ENCODE measurements at regions not wholly inside any gene's neighbourhood (a gene's known extent, or its start where the extent isn't known, plus 50 kb on each side); places are given as distances from the start of the nearest gene placed in this dataset.
"Not testable (repeated sequence)": the region's sequence is repeated elsewhere in the genome, so short reads cannot be mapped to it uniquely, and the experiment has no call there.

DNA sequence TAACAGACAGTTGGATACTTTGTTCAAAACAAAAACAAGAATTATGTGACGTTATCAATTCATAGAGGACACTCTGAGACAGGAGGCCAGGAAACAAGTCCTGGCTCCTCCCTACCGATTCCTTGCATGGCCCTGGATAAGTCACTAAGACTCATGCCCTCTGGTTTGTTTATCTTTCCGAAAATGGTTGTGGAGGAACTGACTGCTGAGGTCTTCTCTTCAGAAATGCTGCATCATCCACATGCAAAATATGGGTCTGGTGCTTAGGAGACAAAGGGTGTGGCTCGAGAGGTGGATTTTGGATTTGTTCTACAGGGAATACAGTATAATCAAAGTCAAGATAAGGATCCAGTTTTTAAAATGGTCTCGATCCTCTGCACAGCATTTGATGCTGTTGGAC lies 130.9 kb downstream of the RELL1 start:
- WGBS: 95% methylated on average over 5 of the region's 5 CpGs

DNA sequence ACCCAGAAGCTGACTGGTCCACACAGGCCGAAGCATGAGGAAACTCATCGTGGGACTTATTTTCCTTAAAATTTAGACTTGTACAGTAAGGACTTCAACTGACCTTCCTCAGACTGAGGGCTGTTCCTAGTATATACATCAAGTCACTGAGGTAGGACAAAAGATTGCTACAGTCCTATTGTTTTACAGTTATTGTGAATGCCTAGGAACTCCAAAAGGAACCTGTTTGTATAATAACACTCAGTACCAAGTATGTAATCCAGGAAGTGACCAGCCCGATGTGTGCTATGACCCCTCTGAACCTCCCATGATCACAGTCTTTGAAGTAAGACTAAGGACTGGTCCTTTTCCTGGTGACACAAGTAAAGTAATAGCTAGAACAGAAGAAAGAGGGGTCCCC lies 136.3 kb downstream of the RELL1 start:
- WGBS: 94% methylated on average over 3 of the region's 3 CpGs
- H3K36me3 ChIP-seq (ENCODE audit: insufficient read depth, low read length); H3K27me3 ChIP-seq (ENCODE audit: insufficient read depth, low read length); H3K4me3 ChIP-seq (ENCODE audit: low read length); H3K4me1 ChIP-seq (ENCODE audit: insufficient read depth, low read length); H3K9ac ChIP-seq (ENCODE audit: low read depth, low read length); H3K9me3 ChIP-seq (ENCODE audit: insufficient read depth, low read depth, low read length); H3K27ac ChIP-seq (ENCODE audit: low read depth, low read length): not testable (repeated sequence)

More for the DNA sequence above, 130.9 kb downstream of the RELL1 start:
- Histone ChIP-seq H3K27ac (ENCODE audit: low read depth, low read length) (no peak overlapping the region), H3K4me1 (ENCODE audit: insufficient read depth, low read length) (no peaks in the 10 kb centered on the region), H3K27me3 (ENCODE audit: insufficient read depth, low read length) (no peaks in the 10 kb centered on the region), H3K36me3 (ENCODE audit: insufficient read depth, low read length) (no peaks in the 10 kb centered on the region), H3K9me3 (ENCODE audit: insufficient read depth, low read depth, low read length) (no peaks in the 10 kb centered on the region), H3K4me3 (ENCODE audit: low read length) (no peak overlapping the region), H3K9ac (ENCODE audit: low read depth, low read length) (no peak overlapping the region)

- H3K4me3 ChIP-seq (ENCODE audit: low read length): no peak overlapping the region
- H3K27me3 ChIP-seq (ENCODE audit: insufficient read depth, low read length): no peaks in the 10 kb centered on the region
- H3K27ac ChIP-seq (ENCODE audit: low read depth, low read length): no peak overlapping the region
- 96% methylated on average over 6 of the region's 6 CpGs for WGBS
- H3K9ac ChIP-seq (ENCODE audit: low read depth, low read length): no peak overlapping the region
- no peaks in the 10 kb centered on the region for H3K36me3 ChIP-seq (ENCODE audit: insufficient read depth, low read length)
- peaks cover 4% of the 10 kb centered on the region for H3K9me3 ChIP-seq (ENCODE audit: insufficient read depth, low read depth, low read length)
- H3K4me1 ChIP-seq (ENCODE audit: insufficient read depth, low read length): no peaks in the 10 kb centered on the region
Observed at GRCh38 chr4:37549041-37549440, 137.1 kb downstream of the RELL1 start.

- Histone ChIP-seq H3K9ac (ENCODE audit: low read depth, low read length) (no peak overlapping the region), H3K4me3 (ENCODE audit: low read length) (no peak overlapping the region), H3K27me3 (ENCODE audit: insufficient read depth, low read length) (no peaks in the 10 kb centered on the region), H3K9me3 (ENCODE audit: insufficient read depth, low read depth, low read length) (peaks cover 4% of the 10 kb centered on the region), H3K36me3 (ENCODE audit: insufficient read depth, low read length) (no peaks in the 10 kb centered on the region), H3K27ac (ENCODE audit: low read depth, low read length) (no peak overlapping the region), H3K4me1 (ENCODE audit: insufficient read depth, low read length) (peaks cover 3% of the 10 kb centered on the region; the same call in 1 of the 2 replicates)
- 92% methylated on average over 12 of the region's 12 CpGs for WGBS
Observed at GRCh38 chr4:37546586-37546985, 139.6 kb downstream of the RELL1 start.

GRCh38 chr4:37542706-37543105 lies 143.5 kb downstream of the RELL1 start:
- H3K4me3 ChIP-seq (ENCODE audit: low read length): no peak overlapping the region
- peaks cover 29% of the 10 kb centered on the region for H3K4me1 ChIP-seq (ENCODE audit: insufficient read depth, low read length)
- H3K36me3 ChIP-seq (ENCODE audit: insufficient read depth, low read length): no peaks in the 10 kb centered on the region
- H3K27ac ChIP-seq (ENCODE audit: low read depth, low read length): no peak overlapping the region
- peaks cover 4% of the 10 kb centered on the region for H3K9me3 ChIP-seq (ENCODE audit: insufficient read depth, low read depth, low read length)
- H3K9ac ChIP-seq (ENCODE audit: low read depth, low read length): no peak overlapping the region
- WGBS: 100% methylated on average over 1 of the region's 2 CpGs
- H3K27me3 ChIP-seq (ENCODE audit: insufficient read depth, low read length): no peaks in the 10 kb centered on the region

DNA sequence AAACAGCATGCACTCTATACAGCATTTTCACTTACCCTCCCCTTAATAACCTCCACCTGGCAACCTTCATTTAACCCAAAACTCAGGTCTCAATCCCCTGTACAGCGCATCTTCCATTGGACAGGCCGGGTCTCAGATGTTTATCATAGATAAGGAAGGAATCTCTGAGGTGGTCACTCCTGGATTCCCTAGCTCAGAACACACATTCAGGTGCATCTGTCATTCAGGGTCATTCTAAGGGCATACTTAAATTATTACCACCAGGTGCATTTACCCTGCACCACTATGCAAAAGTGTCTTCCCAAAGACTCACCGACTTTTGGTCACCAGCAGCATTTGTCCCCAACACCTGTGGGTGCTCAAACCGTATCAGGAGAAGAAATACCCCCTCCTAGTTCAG lies 144.2 kb downstream of the RELL1 start:
- H3K36me3 ChIP-seq (ENCODE audit: insufficient read depth, low read length): no peaks in the 10 kb centered on the region
- H3K27me3 ChIP-seq (ENCODE audit: insufficient read depth, low read length): no peaks in the 10 kb centered on the region
- no peak overlapping the region for H3K9ac ChIP-seq (ENCODE audit: low read depth, low read length)
- no peak overlapping the region for H3K4me3 ChIP-seq (ENCODE audit: low read length)
- H3K4me1 ChIP-seq (ENCODE audit: insufficient read depth, low read length): peaks cover 29% of the 10 kb centered on the region
- no peak overlapping the region for H3K27ac ChIP-seq (ENCODE audit: low read depth, low read length)
- H3K9me3 ChIP-seq (ENCODE audit: insufficient read depth, low read depth, low read length): peaks cover 3% of the 10 kb centered on the region
- over 99% methylated on average over 4 of the region's 4 CpGs for WGBS

- peak overlapping the region; percentile 8; the same call in 1 of the 2 replicates for H3K4me3 ChIP-seq (ENCODE audit: low read length)
- H3K36me3 ChIP-seq (ENCODE audit: insufficient read depth, low read length): no peaks in the 10 kb centered on the region
- no peaks in the 10 kb centered on the region; the same call in 1 of the 2 replicates for H3K9me3 ChIP-seq (ENCODE audit: insufficient read depth, low read depth, low read length)
- 15% methylated on average over 1 of the region's 2 CpGs for WGBS
- H3K9ac ChIP-seq (ENCODE audit: low read depth, low read length): peak overlapping the region; percentile 15; the same call in 1 of the 2 replicates
- H3K27ac ChIP-seq (ENCODE audit: low read depth, low read length): peak overlapping the region; percentile 75
- no peaks in the 10 kb centered on the region for H3K27me3 ChIP-seq (ENCODE audit: insufficient read depth, low read length)
- peaks cover 29% of the 10 kb centered on the region for H3K4me1 ChIP-seq (ENCODE audit: insufficient read depth, low read length)
Observed at GRCh38 chr4:37540486-37540885, 145.7 kb downstream of the RELL1 start.

DNA sequence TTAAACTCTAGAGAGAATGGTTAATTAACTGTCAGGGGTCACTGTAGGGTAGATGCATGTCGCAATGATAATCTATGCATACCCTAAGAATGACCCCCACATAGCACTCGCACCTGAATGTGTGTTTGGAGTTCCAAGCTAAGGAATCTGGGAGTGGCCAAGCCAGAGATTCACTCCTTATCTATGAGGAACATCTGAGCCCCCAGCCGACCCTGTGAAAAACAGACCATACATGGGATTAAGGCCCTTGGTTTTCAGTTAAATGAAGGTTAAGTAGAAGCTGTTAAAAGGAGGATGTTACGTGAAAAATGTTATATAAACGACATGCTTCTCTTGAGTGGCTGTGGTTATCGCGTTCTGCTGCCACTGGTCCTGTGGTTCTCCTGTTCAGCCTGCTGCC lies 147.2 kb downstream of the RELL1 start:
- peaks cover 29% of the 10 kb centered on the region for H3K4me1 ChIP-seq (ENCODE audit: insufficient read depth, low read length)
- no peak overlapping the region for H3K9ac ChIP-seq (ENCODE audit: low read depth, low read length)
- H3K27ac ChIP-seq (ENCODE audit: low read depth, low read length): no peak overlapping the region
- no peaks in the 10 kb centered on the region for H3K36me3 ChIP-seq (ENCODE audit: insufficient read depth, low read length)
- no peak overlapping the region for H3K4me3 ChIP-seq (ENCODE audit: low read length)
- H3K9me3 ChIP-seq (ENCODE audit: insufficient read depth, low read depth, low read length): no peaks in the 10 kb centered on the region
- 77% methylated on average over 7 of the region's 7 CpGs for WGBS
- H3K27me3 ChIP-seq (ENCODE audit: insufficient read depth, low read length): no peaks in the 10 kb centered on the region

GRCh38 chr4:37537484-37537883 lies 148.7 kb downstream of the RELL1 start:
- Histone ChIP-seq H3K9ac (ENCODE audit: low read depth, low read length) (no peak overlapping the region), H3K4me1 (ENCODE audit: insufficient read depth, low read length) (peaks cover 29% of the 10 kb centered on the region), H3K27ac (ENCODE audit: low read depth, low read length) (no peak overlapping the region), H3K4me3 (ENCODE audit: low read length) (no peak overlapping the region), H3K27me3 (ENCODE audit: insufficient read depth, low read length) (no peaks in the 10 kb centered on the region), H3K9me3 (ENCODE audit: insufficient read depth, low read depth, low read length) (no peaks in the 10 kb centered on the region), H3K36me3 (ENCODE audit: insufficient read depth, low read length) (no peaks in the 10 kb centered on the region)
- 85% methylated on average over 2 of the region's 2 CpGs for WGBS

GRCh38 chr4:37535872-37536271 lies 150.3 kb downstream of the RELL1 start:
- Histone ChIP-seq H3K4me3 (ENCODE audit: low read length) (no peak overlapping the region), H3K4me1 (ENCODE audit: insufficient read depth, low read length) (peaks cover 20% of the 10 kb centered on the region), H3K36me3 (ENCODE audit: insufficient read depth, low read length) (no peaks in the 10 kb centered on the region), H3K9ac (ENCODE audit: low read depth, low read length) (no peak overlapping the region), H3K9me3 (ENCODE audit: insufficient read depth, low read depth, low read length) (no peaks in the 10 kb centered on the region), H3K27ac (ENCODE audit: low read depth, low read length) (no peak overlapping the region), H3K27me3 (ENCODE audit: insufficient read depth, low read length) (no peaks in the 10 kb centered on the region)
- WGBS: 92% methylated on average over 2 of the region's 2 CpGs

DNA sequence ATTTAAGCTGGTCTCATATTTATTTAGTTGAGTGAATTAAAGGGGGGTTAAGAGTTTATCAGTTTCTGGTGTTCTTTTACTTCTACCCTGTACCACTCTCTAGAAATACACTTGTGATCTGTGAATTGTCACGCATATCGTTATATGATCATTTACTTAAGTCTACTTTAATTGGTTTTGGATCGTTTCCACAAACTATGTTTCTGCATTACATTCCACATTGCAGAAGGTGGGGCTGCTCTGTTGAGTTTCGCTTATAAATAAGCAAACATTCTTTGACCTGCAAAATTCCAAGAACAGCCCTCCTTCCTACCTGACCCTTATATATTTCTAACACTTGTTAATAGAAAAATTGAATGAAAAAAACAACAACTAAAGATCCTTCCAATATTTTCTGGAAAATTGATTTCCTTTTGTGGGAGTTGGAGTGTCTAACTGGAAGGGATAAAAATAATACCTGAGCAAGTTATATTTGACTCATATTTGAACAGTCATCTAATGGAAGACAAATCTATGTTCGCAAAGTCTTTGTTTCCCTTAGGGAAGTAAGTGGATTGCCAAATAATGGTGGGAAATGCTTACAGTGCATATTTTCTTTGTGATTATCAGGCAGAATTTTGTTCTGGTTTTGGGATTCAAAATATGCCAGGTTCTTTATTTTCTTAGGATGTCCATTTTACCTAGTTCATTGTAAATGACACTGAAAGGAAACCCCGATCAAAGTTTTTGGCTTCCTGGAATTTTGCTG lies 152.7 kb downstream of the RELL1 start:
- no peaks in the 10 kb centered on the region for H3K27me3 ChIP-seq (ENCODE audit: insufficient read depth, low read length)

DNA sequence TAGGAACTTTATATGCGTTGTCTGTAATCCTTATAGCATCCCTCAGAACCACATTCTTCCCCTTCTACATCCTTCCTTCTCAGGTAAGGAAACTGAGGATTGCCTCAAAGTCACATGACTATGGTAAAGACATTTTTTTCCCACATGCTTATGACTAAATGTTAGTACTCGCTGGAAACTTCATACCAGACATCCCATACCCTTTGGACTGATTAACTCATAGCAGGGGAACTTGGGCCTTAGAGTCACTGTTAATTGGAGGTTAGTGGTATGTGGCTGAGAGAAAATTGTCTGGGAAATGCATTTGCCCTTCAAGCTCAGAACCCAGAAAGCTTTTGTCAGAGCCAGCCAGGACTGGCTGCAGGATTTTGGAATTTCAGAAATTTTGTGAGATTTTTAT lies 155.0 kb downstream of the RELL1 start:
- 100% methylated on average over 2 of the region's 2 CpGs for WGBS

More for the DNA sequence above, 152.7 kb downstream of the RELL1 start:
- Histone ChIP-seq H3K9me3 (ENCODE audit: insufficient read depth, low read depth, low read length) (no peaks in the 10 kb centered on the region), H3K36me3 (ENCODE audit: insufficient read depth, low read length) (no peaks in the 10 kb centered on the region), H3K27ac (ENCODE audit: low read depth, low read length) (no peak overlapping the region), H3K4me3 (ENCODE audit: low read length) (no peak overlapping the region), H3K4me1 (ENCODE audit: insufficient read depth, low read length) (no peaks in the 10 kb centered on the region), H3K9ac (ENCODE audit: low read depth, low read length) (no peak overlapping the region)
- 93% methylated on average over 6 of the region's 6 CpGs for WGBS

More for the DNA sequence above, 155.0 kb downstream of the RELL1 start:
- no peaks in the 10 kb centered on the region for H3K27me3 ChIP-seq (ENCODE audit: insufficient read depth, low read length)
- H3K27ac ChIP-seq (ENCODE audit: low read depth, low read length): no peak overlapping the region
- no peaks in the 10 kb centered on the region for H3K36me3 ChIP-seq (ENCODE audit: insufficient read depth, low read length)
- H3K9ac ChIP-seq (ENCODE audit: low read depth, low read length): no peak overlapping the region
- no peaks in the 10 kb centered on the region for H3K4me1 ChIP-seq (ENCODE audit: insufficient read depth, low read length)
- H3K9me3 ChIP-seq (ENCODE audit: insufficient read depth, low read depth, low read length): no peaks in the 10 kb centered on the region
- H3K4me3 ChIP-seq (ENCODE audit: low read length): no peak overlapping the region
